GM10266 (cell line): ENCODE measurements at regions not wholly inside any gene's neighbourhood (a gene's known extent, or its start where the extent isn't known, plus 50 kb on each side); places are given as distances from the start of the nearest gene placed in this dataset.
"Not testable (repeated sequence)": the region's sequence is repeated elsewhere in the genome, so short reads cannot be mapped to it uniquely, and the experiment has no call there.

Source experiments
- DNase-seq: peaks from one replicate; pipeline ENCODE4 v3.0.0; 2012; ENCODE audit errors: extremely low spot score
- CTCF ChIP-seq: IDR thresholded peaks from 2 replicates; pipeline ENCODE4 v1.5.1; 2012; ENCODE audit warnings: mild to moderate bottlenecking, low read depth; ENCODE audit not compliant: control insufficient read depth, insufficient read depth; ENCODE audit errors: missing control alignments

GRCh38 chr3:153221748-153222162 is 59.7 kb downstream of the RAP2B start:
- DNase-seq = peak; percentile 24
- no peak for TF ChIP-seq CTCF

DNA sequence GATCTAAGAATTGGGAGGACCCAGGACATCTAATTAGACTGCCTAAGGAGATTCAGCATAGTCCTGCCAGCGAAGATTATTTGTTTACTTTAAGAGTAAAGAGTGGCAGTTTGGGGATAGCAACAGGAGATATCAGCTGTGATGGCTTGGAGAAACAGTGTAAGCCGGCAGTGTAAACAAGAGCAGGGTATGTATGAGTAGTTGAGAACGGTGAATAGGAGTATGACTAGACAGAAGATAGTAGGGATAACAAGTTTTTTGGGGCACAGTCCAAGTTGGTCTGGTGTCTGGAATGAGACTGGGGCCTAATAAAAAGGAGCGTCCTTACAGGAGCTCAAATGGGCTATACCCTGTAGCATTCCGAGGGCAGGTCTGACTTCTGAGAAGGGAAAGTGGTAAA is 64.9 kb downstream of the RAP2B start:
- not testable (repeated sequence) for DNase-seq

GRCh38 chr3:153230427-153230826 is 68.4 kb downstream of the RAP2B start:
- not testable (repeated sequence) for DNase-seq

DNA sequence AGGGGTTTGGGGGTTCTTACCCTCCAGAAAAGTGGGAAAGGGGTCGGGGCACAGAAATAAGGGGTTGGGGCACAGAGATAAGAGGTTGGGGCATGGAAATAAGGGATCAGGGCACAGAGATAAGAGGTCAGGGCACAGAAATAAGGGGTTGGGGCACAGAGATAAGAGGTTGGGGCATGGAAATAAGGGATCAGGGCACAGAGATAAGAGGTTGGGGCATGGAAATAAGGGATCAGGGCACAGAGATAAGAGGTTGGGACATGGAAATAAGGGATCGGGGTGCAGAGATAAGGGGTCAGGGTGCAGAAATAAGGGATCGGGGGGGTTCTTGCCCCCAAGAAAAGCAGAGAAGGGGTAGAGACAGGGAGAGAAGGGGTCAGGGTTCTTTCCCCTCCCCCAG is 69.2 kb downstream of the RAP2B start:
- not testable (repeated sequence) for DNase-seq

DNA sequence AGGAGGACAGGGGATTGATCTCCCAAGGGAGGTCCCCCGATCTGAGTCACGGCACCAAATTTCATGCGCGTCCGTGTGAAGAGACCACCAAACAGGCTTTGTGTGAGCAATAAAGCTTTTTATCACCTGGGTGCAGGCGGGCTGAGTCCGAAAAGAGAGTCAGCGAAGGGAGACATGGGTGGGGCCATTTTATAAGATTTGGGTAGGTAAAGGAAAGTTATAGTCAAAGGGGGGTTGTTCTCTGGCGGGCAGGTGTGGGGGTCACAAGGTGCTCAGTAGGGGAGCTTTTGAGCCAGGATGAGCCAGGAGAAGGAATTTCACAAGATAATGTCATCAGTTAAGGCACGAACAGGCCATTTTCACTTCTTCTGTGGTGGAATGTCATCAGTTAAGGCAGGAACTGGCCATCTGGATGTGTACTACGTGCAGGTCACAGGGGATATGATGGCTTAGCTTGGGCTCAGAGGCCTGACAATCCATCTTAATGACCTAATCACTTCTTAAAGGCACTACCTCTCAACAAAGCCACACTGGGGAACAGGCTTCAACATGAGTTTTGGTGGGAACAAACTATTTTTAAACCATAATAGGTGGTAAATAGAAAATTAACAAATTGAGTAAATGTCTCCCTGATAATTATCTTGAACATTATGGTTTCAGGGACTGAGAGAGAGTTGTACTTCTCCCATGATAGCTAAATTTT is 70.2 kb downstream of the RAP2B start:
- not testable (repeated sequence) for DNase-seq

- no peak for DNase-seq
- TF ChIP-seq CTCF = no peak
Measured at GRCh38 chr3:153232851-153233271, 70.8 kb downstream of the RAP2B start.

GRCh38 chr3:153233986-153234385 is 72.0 kb downstream of the RAP2B start:
- DNase-seq = no peak
- no peak for TF ChIP-seq CTCF

DNA sequence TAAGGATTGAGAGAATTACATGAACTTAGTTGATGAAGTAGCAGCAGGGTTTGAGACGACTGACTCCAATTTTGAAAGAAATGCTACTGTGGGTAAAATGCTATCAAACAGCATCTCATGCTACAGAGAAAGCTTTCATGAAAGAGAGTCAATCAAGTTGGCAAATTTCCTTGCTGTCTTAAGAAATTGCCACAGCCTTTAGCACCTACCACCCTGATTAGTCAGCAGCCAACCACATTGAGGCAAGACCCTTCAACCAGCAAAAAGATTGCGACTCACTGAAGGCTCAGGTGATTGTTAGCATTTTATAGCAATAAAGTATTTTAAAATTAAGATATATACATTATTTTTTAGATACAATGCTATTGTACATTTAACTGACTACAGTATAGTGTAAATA is 80.9 kb downstream of the RAP2B start:
- TF ChIP-seq CTCF = no peak
- no peak for DNase-seq

- no peak for DNase-seq
- no peak for TF ChIP-seq CTCF
Measured at GRCh38 chr3:153244961-153245360, 82.9 kb downstream of the RAP2B start.
